Mesenteric fat pad (tissue), 1 donor: ENCODE measurements at regions not wholly inside any gene's neighbourhood (a gene's known extent, or its start where the extent isn't known, plus 50 kb on each side); places are given as distances from the start of the nearest gene placed in this dataset.

Experiments
- DNase-seq: peaks from one replicate; pipeline ENCODE4 v3.0.0-alpha.2; 2020; ENCODE audit warnings: low spot score
- donor health status: DM: yes; HTN: yes; CAD: no.

- no peak for DNase-seq
These were observed 860.8 kb downstream of the BCL11B start for GRCh38 chr14:98411154-98411553.

GRCh38 chr14:98412431-98412830 lies 859.6 kb downstream of the BCL11B start:
- DNase-seq: no peak

GRCh38 chr14:98415766-98416165 lies 856.2 kb downstream of the BCL11B start:
- DNase-seq: no peak

- no peak for DNase-seq
These were observed 855.0 kb downstream of the BCL11B start for GRCh38 chr14:98417001-98417400.

- DNase-seq: no peak
These were observed 843.5 kb downstream of the BCL11B start for GRCh38 chr14:98428483-98428994.

GRCh38 chr14:98433436-98433835 lies 838.6 kb downstream of the BCL11B start:
- DNase-seq: no peak

GRCh38 chr14:98437113-98437512 lies 834.9 kb downstream of the BCL11B start:
- DNase-seq: no peak

- no peak for DNase-seq
These were observed 827.9 kb downstream of the BCL11B start for GRCh38 chr14:98444077-98444476.

GRCh38 chr14:98445718-98446117 lies 826.3 kb downstream of the BCL11B start:
- no peak for DNase-seq

- no peak for DNase-seq
These were observed 825.5 kb downstream of the BCL11B start for GRCh38 chr14:98446508-98446907.

- no peak for DNase-seq
These were observed 815.8 kb downstream of the BCL11B start for GRCh38 chr14:98456231-98456630.

GRCh38 chr14:98458702-98459101 lies 813.3 kb downstream of the BCL11B start:
- DNase-seq: no peak

- DNase-seq: no peak
These were observed 809.1 kb downstream of the BCL11B start for GRCh38 chr14:98462908-98463307.

GRCh38 chr14:98466807-98467206 lies 805.2 kb downstream of the BCL11B start:
- DNase-seq: no peak

- no peak for DNase-seq
These were observed 801.3 kb downstream of the BCL11B start for GRCh38 chr14:98470663-98471062.

- no peak for DNase-seq
These were observed 797.1 kb downstream of the BCL11B start for GRCh38 chr14:98474900-98475299.

GRCh38 chr14:98477935-98478334 lies 794.1 kb downstream of the BCL11B start:
- DNase-seq: no peak

GRCh38 chr14:98489115-98489514 lies 782.9 kb downstream of the BCL11B start:
- no peak for DNase-seq

- DNase-seq: no peak
These were observed 777.4 kb downstream of the BCL11B start for GRCh38 chr14:98494582-98494981.

- DNase-seq: no peak
These were observed 773.7 kb downstream of the BCL11B start for GRCh38 chr14:98498019-98498885.

- no peak for DNase-seq
These were observed 770.7 kb downstream of the BCL11B start for GRCh38 chr14:98501335-98501734.

- no peak for DNase-seq
These were observed 770.2 kb downstream of the BCL11B start for GRCh38 chr14:98501836-98502235.
